ENCODE measurements at regions not wholly inside any gene's neighbourhood (a gene's known extent, or its start where the extent isn't known, plus 50 kb on each side); places are given as distances from the start of the nearest gene placed in this dataset.

DNA sequence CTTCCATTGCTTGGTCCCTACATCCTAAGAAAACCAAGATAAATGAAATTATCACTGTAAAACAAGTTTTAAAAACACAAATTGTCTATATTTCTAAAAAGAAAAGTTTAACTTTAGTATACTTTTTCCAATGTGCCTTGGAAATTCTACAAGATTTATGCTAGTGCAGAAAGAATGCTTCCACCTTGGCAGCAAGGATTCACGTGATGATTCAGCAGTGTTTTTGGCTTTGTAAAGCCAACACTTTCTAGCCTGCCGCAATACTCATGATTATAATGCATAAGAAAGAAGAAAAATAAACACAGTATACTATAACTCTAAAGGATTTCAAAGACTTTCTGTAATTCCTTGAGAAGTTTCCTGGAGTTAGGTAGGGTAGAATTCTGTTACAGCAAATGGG is 442.7 kb downstream of the TENT5A start:
- Histone ChIP-seq H3K36me3 (ENCODE audit: insufficient read depth, low read length) (no peaks in the 10 kb centered on the region), H3K9ac (ENCODE audit: low read length) (no peak overlapping the region), H3K9me3 (ENCODE audit: low read length) (no peaks in the 10 kb centered on the region), H3K27me3 (ENCODE audit: insufficient read depth, low read depth, low read length) (no peaks in the 10 kb centered on the region), H3K27ac (ENCODE audit: low read length) (no peak overlapping the region), H3F3A (ENCODE audit: insufficient read depth, low read length, poor library complexity, severe bottlenecking) (no peaks in the 10 kb centered on the region), H3K4me2 (ENCODE audit: low read length) (no peak overlapping the region), H4K20me1 (ENCODE audit: insufficient read depth) (no peaks in the 10 kb centered on the region), H2AFZ (ENCODE audit: low read depth, low read length) (no peak overlapping the region), H3K4me3 (ENCODE audit: low read length) (no peak overlapping the region), H3K9me2 (ENCODE audit: insufficient read depth, low read length) (no peaks in the 10 kb centered on the region), H3K79me2 (replicated peaks; ENCODE audit: insufficient read depth, low read length) (no peaks in the 10 kb centered on the region)
- no peak for TF ChIP-seq MXI1 (conservative IDR thresholded peaks at IDR 0.05; ENCODE audit: poor library complexity, severe bottlenecking)
- TF ChIP-seq, protein P1, sequence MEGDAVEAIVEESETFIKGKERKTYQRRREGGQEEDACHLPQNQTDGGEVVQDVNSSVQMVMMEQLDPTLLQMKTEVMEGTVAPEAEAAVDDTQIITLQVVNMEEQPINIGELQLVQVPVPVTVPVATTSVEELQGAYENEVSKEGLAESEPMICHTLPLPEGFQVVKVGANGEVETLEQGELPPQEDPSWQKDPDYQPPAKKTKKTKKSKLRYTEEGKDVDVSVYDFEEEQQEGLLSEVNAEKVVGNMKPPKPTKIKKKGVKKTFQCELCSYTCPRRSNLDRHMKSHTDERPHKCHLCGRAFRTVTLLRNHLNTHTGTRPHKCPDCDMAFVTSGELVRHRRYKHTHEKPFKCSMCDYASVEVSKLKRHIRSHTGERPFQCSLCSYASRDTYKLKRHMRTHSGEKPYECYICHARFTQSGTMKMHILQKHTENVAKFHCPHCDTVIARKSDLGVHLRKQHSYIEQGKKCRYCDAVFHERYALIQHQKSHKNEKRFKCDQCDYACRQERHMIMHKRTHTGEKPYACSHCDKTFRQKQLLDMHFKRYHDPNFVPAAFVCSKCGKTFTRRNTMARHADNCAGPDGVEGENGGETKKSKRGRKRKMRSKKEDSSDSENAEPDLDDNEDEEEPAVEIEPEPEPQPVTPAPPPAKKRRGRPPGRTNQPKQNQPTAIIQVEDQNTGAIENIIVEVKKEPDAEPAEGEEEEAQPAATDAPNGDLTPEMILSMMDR (IDR thresholded peaks at IDR 0.05; ENCODE audit: poor library complexity, severe bottlenecking), result no peak
- TF ChIP-seq POLR2AphosphoS5 (IDR thresholded peaks at IDR 0.05), result no peak
- TF ChIP-seq RAD21 (conservative IDR thresholded peaks at IDR 0.05), result no peak

DNA sequence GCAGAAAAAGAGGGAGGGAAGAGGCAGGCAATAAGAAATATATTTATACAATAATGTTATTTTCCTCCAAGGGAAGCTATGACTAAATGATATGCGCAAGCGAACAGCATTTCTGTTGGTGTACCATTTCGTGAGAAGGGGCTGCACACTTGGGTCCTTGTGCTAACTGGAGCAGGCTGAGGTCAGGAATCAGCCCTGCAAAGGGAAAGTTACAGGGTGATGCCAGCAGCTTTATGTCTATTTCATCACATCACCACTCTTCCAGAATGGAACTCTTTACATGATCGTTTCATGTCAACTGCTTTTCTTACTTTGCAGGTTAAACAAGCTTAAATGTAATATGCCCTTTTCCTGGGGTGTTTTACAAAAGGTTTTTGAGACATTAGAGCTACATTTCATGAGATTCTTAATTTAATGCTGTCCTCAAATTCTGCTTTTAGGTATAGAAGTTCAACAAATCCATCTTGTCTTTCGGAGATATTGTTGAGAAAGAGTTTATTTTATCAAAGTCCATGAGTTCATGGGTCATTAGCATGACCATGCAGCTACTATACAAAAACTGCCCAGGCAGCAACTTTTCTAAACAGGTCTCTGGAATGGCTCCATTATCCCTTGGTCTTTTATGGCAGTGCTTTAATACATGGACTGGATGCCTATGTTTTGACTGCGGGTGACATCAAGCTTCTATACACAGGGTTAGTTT is 443.8 kb downstream of the TENT5A start:
- Histone ChIP-seq H3K4me2 (ENCODE audit: low read length) (no peak overlapping the region), H3K36me3 (ENCODE audit: insufficient read depth, low read length) (no peaks in the 10 kb centered on the region), H4K20me1 (ENCODE audit: insufficient read depth) (no peaks in the 10 kb centered on the region), H3K9me3 (ENCODE audit: low read length) (no peaks in the 10 kb centered on the region), H2AFZ (ENCODE audit: low read depth, low read length) (no peak overlapping the region), H3K79me2 (replicated peaks; ENCODE audit: insufficient read depth, low read length) (no peaks in the 10 kb centered on the region), H3K27me3 (ENCODE audit: insufficient read depth, low read depth, low read length) (no peaks in the 10 kb centered on the region), H3K4me3 (ENCODE audit: low read length) (no peak overlapping the region), H3F3A (ENCODE audit: insufficient read depth, low read length, poor library complexity, severe bottlenecking) (no peaks in the 10 kb centered on the region), H3K9ac (ENCODE audit: low read length) (no peak overlapping the region), H3K9me2 (ENCODE audit: insufficient read depth, low read length) (no peaks in the 10 kb centered on the region), H3K27ac (ENCODE audit: low read length) (no peak overlapping the region)
- TF ChIP-seq POLR2AphosphoS5 (IDR thresholded peaks at IDR 0.05) (no peak), TAF1 (IDR thresholded peaks at IDR 0.05; ENCODE audit: low read depth) (no peak), EP300 (conservative IDR thresholded peaks at IDR 0.05; ENCODE audit: poor library complexity, severe bottlenecking) (no peak), EZH2 (IDR thresholded peaks at IDR 0.05; ENCODE audit: borderline replicate concordance, insufficient read depth, low read length, poor library complexity, severe bottlenecking) (no peak), SMC3 (conservative IDR thresholded peaks at IDR 0.05; ENCODE audit: poor library complexity) (no peak), RAD21 (conservative IDR thresholded peaks at IDR 0.05) (no peak), MXI1 (conservative IDR thresholded peaks at IDR 0.05; ENCODE audit: poor library complexity, severe bottlenecking) (no peak)
- TF ChIP-seq, protein P2, sequence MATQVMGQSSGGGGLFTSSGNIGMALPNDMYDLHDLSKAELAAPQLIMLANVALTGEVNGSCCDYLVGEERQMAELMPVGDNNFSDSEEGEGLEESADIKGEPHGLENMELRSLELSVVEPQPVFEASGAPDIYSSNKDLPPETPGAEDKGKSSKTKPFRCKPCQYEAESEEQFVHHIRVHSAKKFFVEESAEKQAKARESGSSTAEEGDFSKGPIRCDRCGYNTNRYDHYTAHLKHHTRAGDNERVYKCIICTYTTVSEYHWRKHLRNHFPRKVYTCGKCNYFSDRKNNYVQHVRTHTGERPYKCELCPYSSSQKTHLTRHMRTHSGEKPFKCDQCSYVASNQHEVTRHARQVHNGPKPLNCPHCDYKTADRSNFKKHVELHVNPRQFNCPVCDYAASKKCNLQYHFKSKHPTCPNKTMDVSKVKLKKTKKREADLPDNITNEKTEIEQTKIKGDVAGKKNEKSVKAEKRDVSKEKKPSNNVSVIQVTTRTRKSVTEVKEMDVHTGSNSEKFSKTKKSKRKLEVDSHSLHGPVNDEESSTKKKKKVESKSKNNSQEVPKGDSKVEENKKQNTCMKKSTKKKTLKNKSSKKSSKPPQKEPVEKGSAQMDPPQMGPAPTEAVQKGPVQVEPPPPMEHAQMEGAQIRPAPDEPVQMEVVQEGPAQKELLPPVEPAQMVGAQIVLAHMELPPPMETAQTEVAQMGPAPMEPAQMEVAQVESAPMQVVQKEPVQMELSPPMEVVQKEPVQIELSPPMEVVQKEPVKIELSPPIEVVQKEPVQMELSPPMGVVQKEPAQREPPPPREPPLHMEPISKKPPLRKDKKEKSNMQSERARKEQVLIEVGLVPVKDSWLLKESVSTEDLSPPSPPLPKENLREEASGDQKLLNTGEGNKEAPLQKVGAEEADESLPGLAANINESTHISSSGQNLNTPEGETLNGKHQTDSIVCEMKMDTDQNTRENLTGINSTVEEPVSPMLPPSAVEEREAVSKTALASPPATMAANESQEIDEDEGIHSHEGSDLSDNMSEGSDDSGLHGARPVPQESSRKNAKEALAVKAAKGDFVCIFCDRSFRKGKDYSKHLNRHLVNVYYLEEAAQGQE (IDR thresholded peaks at IDR 0.05; ENCODE audit: borderline replicate concordance), result no peak
